GM12878 (cell line): ENCODE measurements at regions not wholly inside any gene's neighbourhood (a gene's known extent, or its start where the extent isn't known, plus 50 kb on each side); places are given as distances from the start of the nearest gene placed in this dataset.

Experiments
- ATAC-seq: fragments of 200-7000 bp; cut with Tn5 transposase; 3 replicates; pipeline ENCODE4 v1.9.1; 2020; ENCODE audit warnings: mild to moderate bottlenecking, moderate library complexity
- BruUV-seq: library from RNA; stranded (reverse); fragments of 400-500 nt; replicated peaks from 2 replicates; lab custom pipeline; 2021; lab: Mats Ljungman, UMichigan
- CTCF ChIA-PET: fragments of 300-600 bp; sonication (Branson Sonifier 250); formaldehyde crosslinking; extraction: SDS; loops from one replicate; lab custom pipeline; 2021; ENCODE audit warnings: inconsistent platforms; lab: Yijun Ruan, JAX
- POLR2A ChIA-PET: fragments of 350-600 bp; formaldehyde crosslinking; extraction: SDS; loops from one replicate; lab custom pipeline; 2021; ENCODE audit warnings: inconsistent platforms; lab: Charles Lee
- RAD21 ChIA-PET: fragments of 300-600 bp; sonication (Branson Sonifier 250); formaldehyde crosslinking; loops from one replicate; lab custom pipeline; 2023; ENCODE audit warnings: antibody characterized with exemption; ENCODE audit not compliant: unreplicated experiment; lab: Charles Lee
- SMC1A ChIA-PET: fragments of 300-600 bp; sonication (Branson Sonifier 250); formaldehyde crosslinking; loops from one replicate; lab custom pipeline; 2023; ENCODE audit not compliant: unreplicated experiment, uncharacterized antibody; lab: Charles Lee
- DNase-seq: peaks from one replicate; pipeline ENCODE4 v3.0.0-alpha.2; 2011; ENCODE audit warnings: low read depth, low spot score
- FAIRE-seq: peaks from 3 replicates; lab custom pipeline; 2011; peaks lifted over from hg19 to GRCh38; lab: Jason Lieb, UNC
- H2AFZ ChIP-seq: 2 replicates; pipeline ENCODE4 v1.6.0; 2011; ENCODE audit warnings: low read depth, low read length, control low read depth; ENCODE audit not compliant: control insufficient read depth
- H3K27ac ChIP-seq: 2 replicates; pipeline ENCODE4 v1.5.1; 2011; ENCODE audit warnings: control low read depth; ENCODE audit not compliant: control insufficient read depth, insufficient read depth
- H3K27me3 ChIP-seq, 2 experiments: replicated peaks in 1 of 2; 2 replicates each; pipeline versions ENCODE4 v1.6.0 to v1.6.1; 2011; ENCODE audit warnings: low read length in 1 of 2; ENCODE audit not compliant: control insufficient read depth in 2 of 2, insufficient read depth in 2 of 2
- H3K36me3 ChIP-seq, 2 experiments: 2 replicates each; pipeline ENCODE4 v1.5.1; 2011; ENCODE audit warnings: low read length in 1 of 2; ENCODE audit not compliant: control insufficient read depth in 2 of 2, insufficient read depth in 2 of 2
- H3K4me1 ChIP-seq: 2 replicates; pipeline ENCODE4 v1.6.1; 2011; ENCODE audit warnings: mild to moderate bottlenecking, low read length, moderate library complexity, mixed read lengths; ENCODE audit not compliant: control insufficient read depth, insufficient read depth
- H3K4me2 ChIP-seq: 2 replicates; pipeline ENCODE4 v1.6.0; 2011; ENCODE audit warnings: control low read depth; ENCODE audit not compliant: control insufficient read depth, insufficient read depth
- H3K4me3 ChIP-seq: fragments of 200-600 bp; sonication (generic); 2 replicates; pipeline ENCODE4 v1.5.1; 2016
- H3K79me2 ChIP-seq: 2 replicates; pipeline ENCODE4 v1.6.0; 2011; ENCODE audit warnings: low read length; ENCODE audit not compliant: control insufficient read depth, insufficient read depth
- H3K9ac ChIP-seq: 2 replicates; pipeline ENCODE4 v1.8.0; 2011; ENCODE audit warnings: low read length, control low read depth, mixed read lengths; ENCODE audit not compliant: control insufficient read depth, insufficient read depth
- H3K9me3 ChIP-seq: replicated peaks from 3 replicates; pipeline ENCODE4 v1.5.1; 2011; ENCODE audit warnings: mild to moderate bottlenecking, low read length; ENCODE audit not compliant: control insufficient read depth, insufficient read depth
- H4K20me1 ChIP-seq: 2 replicates; pipeline ENCODE4 v1.6.0; 2011; ENCODE audit not compliant: control insufficient read depth, insufficient read depth
- BRCA1 ChIP-seq: IDR thresholded peaks from 2 replicates; pipeline ENCODE4 v1.6.1; 2011; ENCODE audit warnings: low read depth, low read length, improper control_type of control experiment
- CEBPZ ChIP-seq: fragments of 150-350 bp; IDR thresholded peaks from 2 replicates; pipeline ENCODE4 v1.6.1; 2016; ENCODE audit warnings: low read depth, low read length
- KAT2A ChIP-seq: conservative IDR thresholded peaks from 2 replicates; pipeline ENCODE4 v1.6.1; 2011; ENCODE audit warnings: low read depth, low read length; ENCODE audit not compliant: control insufficient read depth
- LARP7 ChIP-seq: fragments of 450-650 bp; IDR thresholded peaks from 2 replicates; pipeline ENCODE4 v1.6.1; 2017; ENCODE audit warnings: mild to moderate bottlenecking
- NFIC ChIP-seq: IDR thresholded peaks from 2 replicates; pipeline ENCODE4 v1.6.1; 2012; ENCODE audit warnings: low read depth, mild to moderate bottlenecking, inconsistent platforms, low read length, moderate library complexity
- SIN3A ChIP-seq: IDR thresholded peaks from 2 replicates; pipeline ENCODE4 v1.6.1; 2012; ENCODE audit warnings: low read depth, low read length, improper control_type of control experiment
- SKIL ChIP-seq: fragments of 450-650 bp; IDR thresholded peaks from 2 replicates; pipeline ENCODE4 v1.6.1; 2017; ENCODE audit warnings: mild to moderate bottlenecking, low read depth, inconsistent platforms; ENCODE audit not compliant: poor library complexity, severe bottlenecking
- SMAD5 ChIP-seq: IDR thresholded peaks from 2 replicates; pipeline ENCODE4 v1.6.1; 2016; ENCODE audit warnings: antibody characterized with exemption, low read depth
- TCF3 ChIP-seq: IDR thresholded peaks from 2 replicates; pipeline ENCODE4 v1.6.1; 2012; ENCODE audit warnings: low read depth, mild to moderate bottlenecking, low read length, borderline replicate concordance; ENCODE audit not compliant: insufficient read depth
- WRNIP1 ChIP-seq: IDR thresholded peaks from 2 replicates; pipeline ENCODE4 v1.6.1; 2011; ENCODE audit warnings: low read depth, low read length, improper control_type of control experiment, borderline replicate concordance
- YY1 ChIP-seq: IDR thresholded peaks from 2 replicates; pipeline ENCODE4 v1.6.1; 2011; ENCODE audit warnings: low read depth, mild to moderate bottlenecking, low read length
- ZNF592 ChIP-seq: fragments of 450-650 bp; IDR thresholded peaks from 2 replicates; pipeline ENCODE4 v1.6.1; 2017; ENCODE audit warnings: mild to moderate bottlenecking, moderate library complexity
- WGBS: methylation state at CpG from one replicate; pipeline ENCODE4 v1.1.6; 2016; ENCODE audit warnings: low lambda C conversion rate; ENCODE audit not compliant: insufficient replicate concordance, insufficient coverage; ENCODE audit errors: missing lambda C conversion rate; 5-methylcytosine and 5-hydroxymethylcytosine counted together
- in situ Hi-C: fragments of 300-500 bp; cut with MboI; formaldehyde crosslinking; loops from 9 replicates; pipeline ENCODE4 v1.14.3; 2018; ENCODE audit warnings: mixed read lengths
- intact Hi-C: fragments of 100-400 bp; cut with micrococcal nuclease; formaldehyde crosslinking; loops from one replicate; pipeline ENCODE4 v1.14.2; 2022; ENCODE audit not compliant: unreplicated experiment

GRCh38 chrX:7262551-7262950 is 114.6 kb upstream of the PUDP start (continued):
- TF ChIP-seq ZNF592 (no peak), SIN3A (no peak), NFIC (no peak), WRNIP1 (no peak)
- TF ChIP-seq, all 136 proteins: peak for 0

GRCh38 chrX:7261672-7262332 is 113.8 kb upstream of the PUDP start:
- Histone ChIP-seq H3K36me3 (peaks cover 1 to 6% of the 10 kb centered on the region in 2 experiments; a peak in 2 of 4 replicates), H3K79me2 (no peaks in the 10 kb centered on the region), H3K9me3 (no peaks in the 10 kb centered on the region; the same call in 2 of the 3 replicates), H3K27me3 (no peaks in the 10 kb centered on the region), H3K4me1 (peaks cover 18% of the 10 kb centered on the region), H2AFZ (no peak overlapping the region), H3K4me3 (no peak overlapping the region), H3K27ac (peak overlapping the region; percentile 13; the same call in 1 of the 2 replicates), H3K4me2 (peak overlapping the region; percentile 73), H3K9ac (no peak overlapping the region), H4K20me1 (no peaks in the 10 kb centered on the region)
- intact Hi-C loops (loop anchor here (2.0 to 10.0 kb wide), 3 partner anchors 113 to 525 kb away; partner anchors contain the start of gene PUDP), in situ Hi-C loops (no loop called here)
- DNase-seq = peak; percentile 57
- ChIA-PET RAD21 (interaction anchor here (1.0 to 1.9 kb wide), 3 partner anchors 19 to 115 kb away, joined by 4 to 5 read pairs (median 4); no protein-coding TSS in a partner anchor), CTCF (no interaction called here), POLR2A (no interaction called here), SMC1A (interaction anchor here (1.6 to 1.8 kb wide), 2 partner anchors 11 to 20 kb away, joined by 4 to 12 read pairs; no protein-coding TSS in a partner anchor)
- no TSS peak for BruUV-seq
- peak; percentile 92 for ATAC-seq
- under 1% methylated on average over 5 of the region's 5 CpGs for WGBS
- FAIRE-seq = peak; percentile 7
- TF ChIP-seq LARP7 (no peak), YY1 (no peak), TCF3 (no peak), KAT2A (no peak), SKIL (peak; percentile 96), SMAD5 (no peak), BRCA1 (no peak), NFIC (peak; percentile 94), CEBPZ (no peak)
